Suppressor macrophage treated with lipopolysaccharide for 1 hour (primary cell): ENCODE measurements at regions not wholly inside any gene's neighbourhood (a gene's known extent, or its start where the extent isn't known, plus 50 kb on each side); places are given as distances from the start of the nearest gene placed in this dataset.
A peak's percentile ranks its signal among the peaks of the same experiment; 100 is the strongest.

Experiments used
- DNase-seq, 3 donors: peaks; one replicate each; pipeline ENCODE4 v3.0.0-alpha.2; 2020 to 2022

DNA sequence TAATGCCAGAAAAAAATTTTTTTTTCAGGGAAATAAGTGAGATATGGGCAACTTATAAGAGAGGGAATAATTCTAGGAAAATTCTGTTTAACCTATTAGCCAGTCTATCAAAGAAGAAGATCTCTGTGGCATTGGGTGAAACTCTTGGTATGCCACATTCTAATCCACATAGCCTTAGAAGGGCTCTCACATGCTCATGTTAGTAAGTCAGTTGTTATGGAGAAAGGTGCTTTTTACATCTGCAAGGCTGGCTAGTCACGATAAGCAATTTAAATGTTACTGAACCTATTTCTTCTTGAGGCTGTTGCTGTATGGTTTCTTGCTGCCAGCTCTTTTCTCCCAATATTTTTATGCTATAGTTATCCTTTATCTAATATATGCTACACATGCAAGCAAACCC lies 89.9 kb upstream of the MAGI1 start:
- no peak for DNase-seq

- no peak for DNase-seq
Measured at GRCh38 chr3:66121318-66121717, 82.6 kb upstream of the MAGI1 start.

DNA sequence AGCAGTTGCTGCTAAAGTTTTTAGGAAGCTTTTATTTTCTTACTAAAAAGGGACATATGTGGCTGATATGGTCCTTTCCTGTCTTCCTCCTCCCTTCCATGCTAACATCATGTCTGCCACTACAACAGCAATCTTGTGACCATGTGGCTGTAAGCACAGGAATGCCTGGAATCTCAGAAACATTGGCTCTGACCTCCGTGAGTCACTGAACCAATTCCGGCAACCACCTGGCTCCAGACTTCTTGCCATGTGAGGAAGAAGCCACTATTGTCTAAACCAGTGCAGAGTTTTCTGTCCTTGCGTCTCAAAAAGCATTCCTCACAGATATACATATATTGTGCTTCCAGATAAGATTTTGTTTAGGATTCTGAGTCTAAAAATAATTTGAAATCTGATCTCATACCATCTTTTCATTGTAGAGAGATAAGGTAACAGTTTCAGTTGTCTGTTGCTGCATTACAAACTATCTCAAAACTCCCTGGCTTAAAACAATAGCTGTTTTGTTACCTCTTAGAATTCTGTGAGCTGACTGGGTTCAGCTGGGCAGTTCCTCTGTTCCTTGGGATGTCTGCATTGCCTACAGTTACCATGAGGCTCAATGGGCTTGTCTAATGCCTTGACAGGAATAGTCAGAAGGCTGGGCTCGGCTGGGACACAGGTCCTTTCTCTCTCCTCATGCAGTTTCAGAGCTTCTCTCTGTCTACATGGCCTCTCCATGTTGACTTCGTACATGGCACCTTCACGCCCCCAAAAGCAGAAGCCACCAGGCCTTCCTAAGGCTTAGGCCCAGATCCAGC lies 77.3 kb upstream of the MAGI1 start:
- no peak for DNase-seq

- DNase-seq: no peak
Measured at GRCh38 chr3:66113542-66113941, 74.8 kb upstream of the MAGI1 start.

DNA sequence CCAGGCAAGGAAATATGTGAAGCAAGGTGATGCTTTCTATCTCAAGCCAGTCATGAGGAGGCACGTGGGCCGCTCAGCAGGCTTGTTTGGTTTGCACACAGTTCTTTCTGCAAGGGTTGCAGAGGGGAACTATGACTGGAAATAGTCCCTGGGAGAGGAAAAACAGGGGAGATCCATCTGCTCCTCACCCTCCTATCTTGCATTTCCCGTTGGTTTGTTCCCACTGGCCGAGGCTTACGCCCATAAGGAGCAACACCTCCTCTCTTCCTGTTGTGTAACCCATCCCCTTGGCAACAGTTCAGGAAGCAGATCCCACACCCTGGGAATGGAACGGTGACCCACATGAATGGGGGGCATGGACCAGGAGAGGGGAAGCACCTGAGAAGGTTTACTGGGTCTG lies 72.1 kb upstream of the MAGI1 start:
- no peak for DNase-seq

DNA sequence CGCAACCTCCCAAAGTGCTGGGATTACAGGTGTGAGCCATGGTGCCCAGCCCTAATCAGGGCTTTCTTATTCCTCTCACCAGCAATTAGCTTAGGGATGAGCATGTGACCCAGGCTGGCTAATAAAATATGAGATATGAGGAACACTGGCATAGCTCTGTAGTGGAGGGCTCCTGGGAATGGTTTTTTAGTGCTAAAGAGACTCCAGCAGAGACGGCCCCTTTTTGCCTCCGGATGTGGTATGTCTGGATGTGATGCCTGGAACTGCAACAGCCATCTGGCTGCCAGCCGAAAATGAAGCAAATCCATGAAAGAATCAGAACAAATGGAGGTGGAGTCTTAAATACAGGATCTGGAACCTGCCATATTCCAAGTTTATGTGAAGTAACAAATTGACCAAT lies 69.1 kb upstream of the MAGI1 start:
- DNase-seq: no peak

DNA sequence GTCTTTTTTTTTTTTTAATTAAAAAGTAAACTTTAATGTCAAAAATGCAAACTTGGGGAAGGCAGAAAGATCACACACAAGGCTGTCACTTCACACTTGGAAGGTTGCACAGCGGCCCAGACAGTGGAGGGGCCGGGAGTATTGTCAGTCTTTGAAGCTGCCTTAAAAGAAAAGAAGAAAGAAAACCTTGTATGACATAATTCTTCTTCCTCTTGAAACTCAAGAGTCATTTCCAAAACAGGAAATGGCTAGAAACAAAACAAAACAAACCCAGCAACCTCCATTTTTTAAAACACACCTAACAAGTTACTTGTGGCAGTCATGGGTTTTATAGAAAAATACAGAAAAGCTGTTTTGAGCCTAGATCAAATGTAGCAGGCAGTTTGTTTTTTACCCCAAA lies 68.1 kb upstream of the MAGI1 start:
- no peak for DNase-seq

- DNase-seq: peak in 1 of 3 donors; percentile 3
Measured at GRCh38 chr3:66104535-66104934, 65.8 kb upstream of the MAGI1 start.

DNA sequence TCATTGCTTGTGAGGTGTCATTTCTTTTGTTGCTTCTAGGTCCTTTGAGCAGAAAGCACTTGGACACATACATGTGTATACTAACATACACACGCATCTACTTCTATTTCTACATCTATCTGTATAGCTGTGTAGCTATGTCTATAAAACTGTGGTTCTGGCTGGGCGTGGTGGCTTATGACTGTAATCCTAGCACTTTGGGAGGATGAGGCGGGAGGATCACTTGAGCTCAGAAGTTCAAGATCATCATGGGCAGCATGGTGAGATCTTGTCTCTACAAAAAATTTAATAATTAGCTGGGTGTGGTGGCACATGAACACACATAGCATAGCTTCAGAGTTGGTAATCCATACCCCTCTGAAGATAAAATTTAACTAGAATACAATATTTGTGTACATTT lies 65.0 kb upstream of the MAGI1 start:
- DNase-seq: no peak

GRCh38 chr3:66101901-66102300 lies 63.2 kb upstream of the MAGI1 start:
- no peak for DNase-seq

- no peak for DNase-seq
Measured at GRCh38 chr3:66099541-66100065, 60.9 kb upstream of the MAGI1 start.

- no peak for DNase-seq
Measured at GRCh38 chr3:66098436-66098835, 59.7 kb upstream of the MAGI1 start.

DNA sequence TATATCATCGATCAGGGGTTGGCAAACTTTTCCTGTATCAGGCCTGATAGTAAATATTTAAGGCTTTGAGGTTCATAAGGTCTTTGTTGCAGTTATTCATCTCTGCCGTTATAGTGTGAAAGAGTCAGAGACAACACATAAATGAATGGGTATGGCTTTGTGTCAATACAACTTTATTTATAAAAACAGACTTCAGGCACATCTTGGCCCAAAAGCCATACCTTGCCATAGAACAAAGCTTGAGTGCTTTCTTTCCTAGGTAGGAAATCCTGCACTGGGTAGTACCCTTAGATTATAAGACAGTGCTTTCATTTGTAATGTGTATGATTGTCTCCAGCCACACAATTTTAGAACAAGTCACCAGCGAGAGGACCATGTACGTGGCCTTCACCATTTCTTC lies 58.9 kb upstream of the MAGI1 start:
- DNase-seq: no peak

GRCh38 chr3:66095295-66096001 lies 56.7 kb upstream of the MAGI1 start:
- no peak for DNase-seq

DNA sequence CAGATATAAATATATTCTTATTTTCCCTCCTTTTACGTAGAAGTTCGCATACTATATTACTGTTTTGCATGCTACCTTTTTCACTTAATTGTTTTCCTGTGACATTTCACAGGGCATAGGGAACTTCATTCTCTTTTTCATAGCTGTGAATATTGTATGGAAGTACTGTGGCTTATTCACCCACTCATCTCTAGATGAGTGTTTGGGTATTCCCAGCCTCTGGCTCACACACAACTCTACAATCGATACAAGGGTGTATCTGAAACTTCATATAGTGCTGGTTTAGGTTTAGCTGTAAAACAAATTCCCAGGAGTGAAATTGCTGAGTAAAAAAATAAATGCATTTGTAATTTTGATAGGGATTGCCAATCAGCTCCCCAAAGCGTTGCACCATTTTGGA lies 55.3 kb upstream of the MAGI1 start:
- DNase-seq: no peak

- no peak for DNase-seq
Measured at GRCh38 chr3:66092175-66092995, 53.7 kb upstream of the MAGI1 start.
